ENCODE measurements at regions not wholly inside any gene's neighbourhood (a gene's known extent, or its start where the extent isn't known, plus 50 kb on each side); places are given as distances from the start of the nearest gene placed in this dataset.

GRCh38 chr18:46268671-46269070 lies 164.5 kb downstream of the HAUS1 start:
- DNase-seq = no peak

- no peak for DNase-seq
Measured at GRCh38 chr18:46269275-46269674, 165.1 kb downstream of the HAUS1 start.

- DNase-seq = no peak
Measured at GRCh38 chr18:46271488-46271887, 167.3 kb downstream of the HAUS1 start.

- DNase-seq = no peak
Measured at GRCh38 chr18:46273861-46274260, 169.7 kb downstream of the HAUS1 start.

- no peak for DNase-seq
Measured at GRCh38 chr18:46274266-46274665, 170.1 kb downstream of the HAUS1 start.

GRCh38 chr18:46275370-46275769 lies 171.2 kb downstream of the HAUS1 start:
- DNase-seq = no peak

- no peak for DNase-seq
Measured at GRCh38 chr18:46276748-46277147, 172.6 kb downstream of the HAUS1 start.

- no peak for DNase-seq
Measured at GRCh38 chr18:46278481-46279465, 174.6 kb downstream of the HAUS1 start.

GRCh38 chr18:46279673-46280072 lies 175.5 kb downstream of the HAUS1 start:
- no peak for DNase-seq

- peak; percentile 40 to 56 for DNase-seq
Measured at GRCh38 chr18:46281185-46282176, 177.3 kb downstream of the HAUS1 start.

GRCh38 chr18:46282177-46282570 lies 178.0 kb downstream of the HAUS1 start:
- DNase-seq = no peak

- no peak for DNase-seq
Measured at GRCh38 chr18:46282646-46283045, 178.5 kb downstream of the HAUS1 start.

- no peak for DNase-seq
Measured at GRCh38 chr18:46283268-46283667, 179.1 kb downstream of the HAUS1 start.

- no peak for DNase-seq
Measured at GRCh38 chr18:46283895-46284295, 179.7 kb downstream of the HAUS1 start.

- no peak for DNase-seq
Measured at GRCh38 chr18:46289463-46289862, 185.3 kb downstream of the HAUS1 start.

- DNase-seq = no peak
Measured at GRCh38 chr18:46289931-46290330, 185.7 kb downstream of the HAUS1 start.

GRCh38 chr18:46290440-46291020 lies 186.3 kb downstream of the HAUS1 start:
- DNase-seq = no peak

- peak in 1 of 2 donors; percentile 32 for DNase-seq
Measured at GRCh38 chr18:46291149-46291548, 187.0 kb downstream of the HAUS1 start.

- DNase-seq = no peak
Measured at GRCh38 chr18:46293742-46294181, 189.6 kb downstream of the HAUS1 start.

- DNase-seq = peak in 1 of 2 donors; percentile 4
Measured at GRCh38 chr18:46294318-46294717, 190.1 kb downstream of the HAUS1 start.

GRCh38 chr18:46294751-46295150 lies 190.6 kb downstream of the HAUS1 start:
- DNase-seq = no peak

GRCh38 chr18:46295416-46295815 lies 191.2 kb downstream of the HAUS1 start:
- no peak for DNase-seq

GRCh38 chr18:46296656-46297055 lies 192.5 kb downstream of the HAUS1 start:
- DNase-seq = no peak
